NCI-H446 treated with DMSO at 0.1 percent for 48 hours (cell line): ENCODE measurements at regions not wholly inside any gene's neighbourhood (a gene's known extent, or its start where the extent isn't known, plus 50 kb on each side); places are given as distances from the start of the nearest gene placed in this dataset.

Experiments
- DNase-seq: peaks from one replicate; lab custom pipeline; 2025; lab: John Stamatoyannopoulos, UW

GRCh38 chr6:54010340-54011276 lies 100.6 kb upstream of the MLIP start:
- no peak for DNase-seq

- DNase-seq: no peak
Observed at GRCh38 chr6:54011277-54011648, 100.0 kb upstream of the MLIP start.

GRCh38 chr6:54013966-54014365 lies 97.3 kb upstream of the MLIP start:
- DNase-seq: no peak

- DNase-seq: no peak
Observed at GRCh38 chr6:54014440-54014839, 96.8 kb upstream of the MLIP start.

- DNase-seq: no peak
Observed at GRCh38 chr6:54017877-54018276, 93.4 kb upstream of the MLIP start.

- no peak for DNase-seq
Observed at GRCh38 chr6:54018722-54019121, 92.5 kb upstream of the MLIP start.

- DNase-seq: no peak
Observed at GRCh38 chr6:54019860-54020259, 91.4 kb upstream of the MLIP start.

GRCh38 chr6:54020334-54020733 lies 90.9 kb upstream of the MLIP start:
- DNase-seq: no peak

- no peak for DNase-seq
Observed at GRCh38 chr6:54026652-54027400, 84.4 kb upstream of the MLIP start.

- DNase-seq: no peak
Observed at GRCh38 chr6:54028170-54028569, 83.1 kb upstream of the MLIP start.

- DNase-seq: no peak
Observed at GRCh38 chr6:54029187-54029586, 82.1 kb upstream of the MLIP start.

- no peak for DNase-seq
Observed at GRCh38 chr6:54031169-54031568, 80.1 kb upstream of the MLIP start.

GRCh38 chr6:54037277-54037779 lies 73.9 kb upstream of the MLIP start:
- DNase-seq: no peak

- DNase-seq: no peak
Observed at GRCh38 chr6:54040545-54040944, 70.7 kb upstream of the MLIP start.

GRCh38 chr6:54041239-54041638 lies 70.0 kb upstream of the MLIP start:
- DNase-seq: no peak

GRCh38 chr6:54043360-54043759 lies 67.9 kb upstream of the MLIP start:
- no peak for DNase-seq

GRCh38 chr6:54044059-54044458 lies 67.2 kb upstream of the MLIP start:
- no peak for DNase-seq

- no peak for DNase-seq
Observed at GRCh38 chr6:54048782-54049181, 62.5 kb upstream of the MLIP start.

- DNase-seq: no peak
Observed at GRCh38 chr6:54050750-54051149, 60.5 kb upstream of the MLIP start.

GRCh38 chr6:54053881-54054391 lies 57.3 kb upstream of the MLIP start:
- DNase-seq: no peak

- DNase-seq: no peak
Observed at GRCh38 chr6:54056105-54056504, 55.1 kb upstream of the MLIP start.

GRCh38 chr6:54057058-54057457 lies 54.2 kb upstream of the MLIP start:
- no peak for DNase-seq

- DNase-seq: no peak
Observed at GRCh38 chr6:54058236-54058635, 53.0 kb upstream of the MLIP start.
